Panc1 (cell line): ENCODE measurements at regions not wholly inside any gene's neighbourhood (a gene's known extent, or its start where the extent isn't known, plus 50 kb on each side); places are given as distances from the start of the nearest gene placed in this dataset.

ENCODE experiments used
- CTCF ChIP-seq: fragments of 450-650 bp; IDR thresholded peaks from 2 replicates; pipeline ENCODE4 v1.5.1; 2017; ENCODE audit warnings: mild to moderate bottlenecking
- POLR2AphosphoS5 ChIP-seq: IDR thresholded peaks from 2 replicates; pipeline ENCODE4 v1.6.1; 2012; ENCODE audit warnings: mild to moderate bottlenecking, low read depth, low read length, moderate library complexity

- TF ChIP-seq CTCF (no peak), POLR2AphosphoS5 (no peak)
Measured at GRCh38 chr6:154651656-154652055, 81.6 kb upstream of the SCAF8 start.
